Loucy (cell line): ENCODE measurements at regions not wholly inside any gene's neighbourhood (a gene's known extent, or its start where the extent isn't known, plus 50 kb on each side); places are given as distances from the start of the nearest gene placed in this dataset.

ENCODE experiments used
- H2AFZ ChIP-seq: fragments of 200-600 bp; sonication (generic); 2 replicates; pipeline ENCODE4 v1.6.0; 2016; ENCODE audit warnings: antibody characterized with exemption, mild to moderate bottlenecking, low read length, moderate library complexity
- H3F3A ChIP-seq: fragments of 200-600 bp; 2 replicates; pipeline ENCODE4 v1.6.0; 2016; ENCODE audit warnings: antibody characterized with exemption, low read depth, mild to moderate bottlenecking
- H3K27me3 ChIP-seq: fragments of 200-600 bp; sonication (generic); 2 replicates; pipeline ENCODE4 v1.6.1; 2014; ENCODE audit warnings: low read length, mild to moderate bottlenecking; ENCODE audit not compliant: insufficient read depth, poor library complexity, severe bottlenecking
- H3K36me3 ChIP-seq: fragments of 200-600 bp; sonication (generic); 2 replicates; pipeline ENCODE4 v1.6.1; 2016; ENCODE audit warnings: low read length; ENCODE audit not compliant: insufficient read depth
- H3K4me1 ChIP-seq: fragments of 200-600 bp; sonication (generic); 2 replicates; pipeline ENCODE4 v1.5.1; 2014; ENCODE audit warnings: low read length, mild to moderate bottlenecking; ENCODE audit not compliant: insufficient read depth, poor library complexity, severe bottlenecking
- H3K4me2 ChIP-seq: fragments of 200-600 bp; sonication (generic); 2 replicates; pipeline ENCODE4 v1.6.0; 2014; ENCODE audit warnings: antibody characterized with exemption, low read length, low read depth, mild to moderate bottlenecking; ENCODE audit not compliant: poor library complexity, severe bottlenecking
- H3K4me3 ChIP-seq: fragments of 200-600 bp; sonication (generic); 2 replicates; pipeline ENCODE4 v1.5.1; 2014; ENCODE audit warnings: low read length, mild to moderate bottlenecking, mixed read lengths; ENCODE audit not compliant: poor library complexity, severe bottlenecking
- H3K79me2 ChIP-seq: fragments of 200-600 bp; sonication (generic); 2 replicates; pipeline ENCODE4 v1.6.1; 2014; ENCODE audit warnings: low read length; ENCODE audit not compliant: insufficient read depth
- H3K9ac ChIP-seq: fragments of 200-600 bp; sonication (generic); 2 replicates; pipeline ENCODE4 v1.6.0; 2014; ENCODE audit warnings: mild to moderate bottlenecking, low read depth, low read length, moderate library complexity; ENCODE audit not compliant: poor library complexity, severe bottlenecking
- H3K9me2 ChIP-seq: fragments of 200-600 bp; sonication (generic); replicated peaks from 2 replicates; pipeline ENCODE4 v1.6.1; 2016; ENCODE audit warnings: low read depth, low read length, mixed read lengths
- H3K9me3 ChIP-seq: fragments of 200-600 bp; sonication (generic); 2 replicates; pipeline ENCODE4 v1.6.1; 2014; ENCODE audit warnings: mild to moderate bottlenecking, antibody characterized with exemption, low read length, low read depth; ENCODE audit not compliant: insufficient read depth
- H4K20me1 ChIP-seq: fragments of 200-600 bp; sonication (generic); 2 replicates; pipeline ENCODE4 v1.6.0; 2014; ENCODE audit warnings: antibody characterized with exemption, low read length, mild to moderate bottlenecking; ENCODE audit not compliant: insufficient read depth, poor library complexity, severe bottlenecking
- CTCF ChIP-seq: fragments of 200-600 bp; sonication (generic); conservative IDR thresholded peaks from 2 replicates; pipeline ENCODE4 v1.5.1; 2014; ENCODE audit warnings: mild to moderate bottlenecking, antibody characterized with exemption, low read length
- EZH2phosphoT487 ChIP-seq: fragments of 200-600 bp; IDR thresholded peaks from 2 replicates; pipeline ENCODE4 v1.6.1; 2018; ENCODE audit warnings: antibody characterized with exemption, mild to moderate bottlenecking, moderate library complexity, borderline replicate concordance

GRCh38 chr1:164921493-164921892 lies 362.5 kb downstream of the PBX1 start:
- no peaks in the 10 kb centered on the region for H3K79me2 ChIP-seq
- no peak overlapping the region for H3K9ac ChIP-seq
- no peak for TF ChIP-seq CTCF
- TF ChIP-seq EZH2phosphoT487: no peak

GRCh38 chr1:164918140-164918539 lies 359.2 kb downstream of the PBX1 start:
- Histone ChIP-seq H2AFZ (no peak overlapping the region), H3K79me2 (no peaks in the 10 kb centered on the region), H3F3A (no peaks in the 10 kb centered on the region), H3K9me3 (no peaks in the 10 kb centered on the region), H3K9me2 (no peaks in the 10 kb centered on the region), H3K27me3 (no peaks in the 10 kb centered on the region), H3K4me3 (no peak overlapping the region), H3K9ac (no peak overlapping the region), H3K4me1 (no peaks in the 10 kb centered on the region), H4K20me1 (no peaks in the 10 kb centered on the region), H3K4me2 (no peak overlapping the region), H3K36me3 (no peaks in the 10 kb centered on the region)
- TF ChIP-seq EZH2phosphoT487 (no peak), CTCF (no peak)

More at GRCh38 chr1:164921493-164921892, 362.5 kb downstream of the PBX1 start:
- Histone ChIP-seq H3K36me3 (no peaks in the 10 kb centered on the region), H3K4me3 (no peak overlapping the region), H3F3A (no peaks in the 10 kb centered on the region), H3K4me1 (no peaks in the 10 kb centered on the region), H3K4me2 (no peak overlapping the region), H2AFZ (no peak overlapping the region), H3K27me3 (no peaks in the 10 kb centered on the region), H3K9me2 (no peaks in the 10 kb centered on the region), H3K9me3 (no peaks in the 10 kb centered on the region), H4K20me1 (no peaks in the 10 kb centered on the region)

GRCh38 chr1:164914208-164914607 lies 355.2 kb downstream of the PBX1 start:
- Histone ChIP-seq H2AFZ (no peak overlapping the region), H3K79me2 (no peaks in the 10 kb centered on the region), H3K4me1 (no peaks in the 10 kb centered on the region), H3K9me2 (no peaks in the 10 kb centered on the region), H3K27me3 (no peaks in the 10 kb centered on the region), H4K20me1 (no peaks in the 10 kb centered on the region), H3K4me2 (no peak overlapping the region), H3K4me3 (no peak overlapping the region), H3K9ac (no peak overlapping the region), H3K9me3 (no peaks in the 10 kb centered on the region), H3K36me3 (no peaks in the 10 kb centered on the region), H3F3A (no peaks in the 10 kb centered on the region)
- TF ChIP-seq EZH2phosphoT487: no peak
- TF ChIP-seq CTCF: no peak
